SK-N-SH treated with all-trans-retinoic acid at 6 μM for 48 hours (cell line): ENCODE measurements at regions not wholly inside any gene's neighbourhood (a gene's known extent, or its start where the extent isn't known, plus 50 kb on each side); places are given as distances from the start of the nearest gene placed in this dataset.

Experiments used
- ATAC-seq: fragments of 200-7000 bp; cut with Tn5 transposase; 3 replicates; pipeline ENCODE4 v1.9.1; 2020; ENCODE audit warnings: mild to moderate bottlenecking, moderate library complexity
- ARNTL ChIP-seq: fragments of 450-650 bp; formaldehyde crosslinking; IDR thresholded peaks from 2 replicates; pipeline ENCODE4 v1.5.0; 2020; ENCODE audit warnings: low read depth, mild to moderate bottlenecking, moderate library complexity, borderline replicate concordance
- BACH2 ChIP-seq: fragments of 250-450 bp; sonication (Bioruptor Pico); IDR thresholded peaks from 2 replicates; pipeline ENCODE4 v1.9.0; 2021; ENCODE audit warnings: mild to moderate bottlenecking, borderline replicate concordance
- CREB5 ChIP-seq: fragments of 250-450 bp; sonication (Bioruptor Pico); IDR thresholded peaks from 2 replicates; pipeline ENCODE4 v1.5.1; 2020; ENCODE audit warnings: low read depth, mild to moderate bottlenecking, moderate library complexity
- CSDC2 ChIP-seq: fragments of 250-450 bp; sonication (Bioruptor Pico); IDR thresholded peaks from 2 replicates; pipeline ENCODE4 v1.5.0; 2020; ENCODE audit warnings: mild to moderate bottlenecking, moderate library complexity
- CSRNP3 ChIP-seq: fragments of 250-450 bp; sonication (Bioruptor Pico); IDR thresholded peaks from 2 replicates; pipeline ENCODE4 v1.5.1; 2021; ENCODE audit warnings: mild to moderate bottlenecking, moderate library complexity
- ISL1 ChIP-seq: fragments of 250-450 bp; sonication (Bioruptor Pico); IDR thresholded peaks from 2 replicates; pipeline ENCODE4 v2.1.2; 2022; ENCODE audit warnings: mild to moderate bottlenecking, moderate library complexity
- OSR1 ChIP-seq: fragments of 250-450 bp; sonication (Bioruptor Pico); IDR thresholded peaks from 2 replicates; pipeline ENCODE4 v1.8.0; 2022; ENCODE audit warnings: moderate library complexity, mild to moderate bottlenecking, inconsistent platforms
- PATZ1 ChIP-seq: fragments of 250-450 bp; sonication (Bioruptor Pico); IDR thresholded peaks from 2 replicates; pipeline ENCODE4 v1.8.0; 2020; ENCODE audit warnings: mild to moderate bottlenecking, moderate library complexity, borderline replicate concordance
- POU6F1 ChIP-seq: fragments of 250-450 bp; sonication (Bioruptor Pico); IDR thresholded peaks from 2 replicates; pipeline ENCODE4 v1.8.0; 2021; ENCODE audit warnings: low read depth, mild to moderate bottlenecking, moderate library complexity, borderline replicate concordance
- PPARA ChIP-seq: fragments of 250-450 bp; sonication (Bioruptor Pico); IDR thresholded peaks from 2 replicates; pipeline ENCODE4 v1.5.0; 2020; ENCODE audit warnings: mild to moderate bottlenecking, borderline replicate concordance
- TOX ChIP-seq: fragments of 250-450 bp; sonication (Bioruptor Pico); IDR thresholded peaks from 2 replicates; pipeline ENCODE4 v1.8.0; 2021; ENCODE audit warnings: mild to moderate bottlenecking, moderate library complexity, borderline replicate concordance
- TSHZ2 ChIP-seq: fragments of 250-450 bp; sonication (Bioruptor Pico); IDR thresholded peaks from 2 replicates; pipeline ENCODE4 v1.5.0; 2020; ENCODE audit warnings: mild to moderate bottlenecking, moderate library complexity
- ZC3H10 ChIP-seq: fragments of 250-450 bp; sonication (Bioruptor Pico); IDR thresholded peaks from 2 replicates; pipeline ENCODE4 v1.5.1; 2021; ENCODE audit warnings: mild to moderate bottlenecking, moderate library complexity
- ZFP3 ChIP-seq: fragments of 250-450 bp; sonication (Bioruptor Pico); IDR thresholded peaks from 2 replicates; pipeline ENCODE4 v1.5.0; 2020; ENCODE audit warnings: mild to moderate bottlenecking, moderate library complexity
- ZFP30 ChIP-seq: fragments of 450-650 bp; formaldehyde crosslinking; IDR thresholded peaks from 2 replicates; pipeline ENCODE4 v1.5.0; 2022; ENCODE audit warnings: mild to moderate bottlenecking, moderate library complexity
- ZNF70 ChIP-seq: fragments of 450-650 bp; formaldehyde crosslinking; IDR thresholded peaks from 2 replicates; pipeline ENCODE4 v1.5.0; 2020; ENCODE audit warnings: mild to moderate bottlenecking, moderate library complexity
- ZNF8 ChIP-seq: fragments of 450-650 bp; formaldehyde crosslinking; IDR thresholded peaks from 2 replicates; pipeline ENCODE4 v1.5.0; 2020; ENCODE audit warnings: mild to moderate bottlenecking, moderate library complexity

- TF ChIP-seq TSHZ2 (CRISPR knock-in tag): no peak
- TF ChIP-seq ZNF70 (CRISPR knock-in tag): no peak
- no peak for TF ChIP-seq OSR1
- no peak for TF ChIP-seq ZC3H10 (CRISPR knock-in tag)
- no peak for TF ChIP-seq CREB5 (CRISPR knock-in tag)
- TF ChIP-seq PATZ1 (CRISPR knock-in tag): no peak
- no peak for TF ChIP-seq POU6F1 (CRISPR knock-in tag)
- TF ChIP-seq ZFP30: no peak
- TF ChIP-seq PPARA (CRISPR knock-in tag): no peak
- no peak for TF ChIP-seq TOX (CRISPR knock-in tag)
- TF ChIP-seq ZNF8 (CRISPR knock-in tag): no peak
- TF ChIP-seq BACH2 (CRISPR knock-in tag): no peak
- TF ChIP-seq, all 23 proteins: peak for 0
- no peak for ATAC-seq
Measured at GRCh38 chr7:47217570-47218360, 364.1 kb downstream of the TNS3 start.

- TF ChIP-seq ZFP3: no peak
- no peak for TF ChIP-seq ARNTL (CRISPR knock-in tag)
- TF ChIP-seq PPARA (CRISPR knock-in tag): no peak
- TF ChIP-seq OSR1: no peak
- TF ChIP-seq TOX (CRISPR knock-in tag): no peak
- TF ChIP-seq ZC3H10 (CRISPR knock-in tag): no peak
- TF ChIP-seq PATZ1 (CRISPR knock-in tag): no peak
- TF ChIP-seq CSRNP3: no peak
- no peak for TF ChIP-seq ISL1 (CRISPR knock-in tag)
- TF ChIP-seq CSDC2 (CRISPR knock-in tag): no peak
- no peak for TF ChIP-seq BACH2 (CRISPR knock-in tag)
- TF ChIP-seq CREB5 (CRISPR knock-in tag): no peak
- ATAC-seq: no peak
Measured at GRCh38 chr7:47217086-47217485, 364.8 kb downstream of the TNS3 start.
